ENCODE measurements at regions not wholly inside any gene's neighbourhood (a gene's known extent, or its start where the extent isn't known, plus 50 kb on each side); places are given as distances from the start of the nearest gene placed in this dataset.
A peak's percentile ranks its signal among the peaks of the same experiment; 100 is the strongest.

- Histone ChIP-seq H3K4me3 (ENCODE audit: low read length in 2 of 2) (no peak overlapping the region), H3K4me1 (ENCODE audit: control insufficient read depth in 2 of 2, insufficient read depth in 2 of 2, low read length in 2 of 2) (peaks cover 13 to 15% of the 10 kb centered on the region in 2 donors), H3K36me3 (ENCODE audit: control insufficient read depth in 2 of 2, insufficient read depth in 2 of 2, low read length in 1 of 2) (no peaks in the 10 kb centered on the region), H3K27ac (ENCODE audit: low read depth in 1 of 2, low read length in 1 of 2) (no peak overlapping the region), H3K9me3 (ENCODE audit: control insufficient read depth in 2 of 2, insufficient read depth in 1 of 2, low read length in 1 of 2) (peaks cover 0 to 3% of the 10 kb centered on the region in 2 donors), H3K27me3 (ENCODE audit: control insufficient read depth in 2 of 2, insufficient read depth in 1 of 2, low read length in 1 of 2) (no peaks in the 10 kb centered on the region)
- no peak for DNase-seq (ENCODE audit: low read depth in 6 of 9, low spot score in 9 of 9)
Measured at GRCh38 chr3:34139566-34139965, 341.1 kb downstream of the PDCD6IP start.

- no peaks in the 10 kb centered on the region for H3K36me3 ChIP-seq (ENCODE audit: control insufficient read depth in 2 of 2, insufficient read depth in 2 of 2, low read length in 1 of 2)
- no peak for DNase-seq (ENCODE audit: low read depth in 6 of 9, low spot score in 9 of 9)
- no peak overlapping the region for H3K27ac ChIP-seq (ENCODE audit: low read depth in 1 of 2, low read length in 1 of 2)
- whole genome bisulfite sequencing: 93% methylated on average over 1 of the region's 1 CpG
- no peaks in the 10 kb centered on the region for H3K27me3 ChIP-seq (ENCODE audit: control insufficient read depth in 2 of 2, insufficient read depth in 1 of 2, low read length in 1 of 2)
- peaks cover 0 to 3% of the 10 kb centered on the region in 2 donors for H3K9me3 ChIP-seq (ENCODE audit: control insufficient read depth in 2 of 2, insufficient read depth in 1 of 2, low read length in 1 of 2)
- H3K4me1 ChIP-seq (ENCODE audit: control insufficient read depth in 2 of 2, insufficient read depth in 2 of 2, low read length in 2 of 2): peaks cover 13 to 15% of the 10 kb centered on the region in 2 donors
- H3K4me3 ChIP-seq (ENCODE audit: low read length in 2 of 2): no peak overlapping the region
Measured at GRCh38 chr3:34140616-34141015, 342.2 kb downstream of the PDCD6IP start.

- Histone ChIP-seq H3K27ac (ENCODE audit: low read depth in 1 of 2, low read length in 1 of 2) (peak overlapping the region in 1 of 2 donors; percentile 66), H3K36me3 (ENCODE audit: control insufficient read depth in 2 of 2, insufficient read depth in 2 of 2, low read length in 1 of 2) (no peaks in the 10 kb centered on the region), H3K9me3 (ENCODE audit: control insufficient read depth in 2 of 2, insufficient read depth in 1 of 2, low read length in 1 of 2) (peaks cover 0 to 3% of the 10 kb centered on the region in 2 donors), H3K4me3 (ENCODE audit: low read length in 2 of 2) (no peak overlapping the region), H3K4me1 (ENCODE audit: control insufficient read depth in 2 of 2, insufficient read depth in 2 of 2, low read length in 2 of 2) (peaks cover 20 to 23% of the 10 kb centered on the region in 2 donors), H3K27me3 (ENCODE audit: control insufficient read depth in 2 of 2, insufficient read depth in 1 of 2, low read length in 1 of 2) (no peaks in the 10 kb centered on the region)
- peak in 1 of 9 donors; percentile 60 for DNase-seq (ENCODE audit: low read depth in 6 of 9, low spot score in 9 of 9)
- 37% methylated on average over 3 of the region's 3 CpGs for WGBS
Measured at GRCh38 chr3:34141841-34142337, 343.5 kb downstream of the PDCD6IP start.

GRCh38 chr3:34145796-34146195 lies 347.4 kb downstream of the PDCD6IP start:
- no peak overlapping the region for H3K4me3 ChIP-seq (ENCODE audit: low read length in 2 of 2)
- DNase-seq (ENCODE audit: low read depth in 6 of 9, low spot score in 9 of 9): no peak
- H3K36me3 ChIP-seq (ENCODE audit: control insufficient read depth in 2 of 2, insufficient read depth in 2 of 2, low read length in 1 of 2): no peaks in the 10 kb centered on the region
- no peaks in the 10 kb centered on the region for H3K9me3 ChIP-seq (ENCODE audit: control insufficient read depth in 2 of 2, insufficient read depth in 1 of 2, low read length in 1 of 2)
- 60% methylated on average over 3 of the region's 3 CpGs for WGBS
- peaks cover 24 to 36% of the 10 kb centered on the region in 2 donors for H3K4me1 ChIP-seq (ENCODE audit: control insufficient read depth in 2 of 2, insufficient read depth in 2 of 2, low read length in 2 of 2)
- H3K27me3 ChIP-seq (ENCODE audit: control insufficient read depth in 2 of 2, insufficient read depth in 1 of 2, low read length in 1 of 2): no peaks in the 10 kb centered on the region
- no peak overlapping the region for H3K27ac ChIP-seq (ENCODE audit: low read depth in 1 of 2, low read length in 1 of 2)

- Histone ChIP-seq H3K36me3 (ENCODE audit: control insufficient read depth in 2 of 2, insufficient read depth in 2 of 2, low read length in 1 of 2) (no peaks in the 10 kb centered on the region), H3K4me1 (ENCODE audit: control insufficient read depth in 2 of 2, insufficient read depth in 2 of 2, low read length in 2 of 2) (peaks cover 24 to 41% of the 10 kb centered on the region in 2 donors), H3K27ac (ENCODE audit: low read depth in 1 of 2, low read length in 1 of 2) (peak overlapping the region in 1 of 2 donors; percentile 70), H3K4me3 (ENCODE audit: low read length in 2 of 2) (no peak overlapping the region), H3K9me3 (ENCODE audit: control insufficient read depth in 2 of 2, insufficient read depth in 1 of 2, low read length in 1 of 2) (no peaks in the 10 kb centered on the region), H3K27me3 (ENCODE audit: control insufficient read depth in 2 of 2, insufficient read depth in 1 of 2, low read length in 1 of 2) (no peaks in the 10 kb centered on the region)
- peak in 1 of 9 donors; percentile 39 for DNase-seq (ENCODE audit: low read depth in 6 of 9, low spot score in 9 of 9)
Measured at GRCh38 chr3:34146596-34146995, 348.2 kb downstream of the PDCD6IP start.

- no peaks in the 10 kb centered on the region for H3K9me3 ChIP-seq (ENCODE audit: control insufficient read depth in 2 of 2, insufficient read depth in 1 of 2, low read length in 1 of 2)
- no peak overlapping the region for H3K4me3 ChIP-seq (ENCODE audit: low read length in 2 of 2)
- no peak for DNase-seq (ENCODE audit: low read depth in 6 of 9, low spot score in 9 of 9)
- no peaks in the 10 kb centered on the region for H3K36me3 ChIP-seq (ENCODE audit: control insufficient read depth in 2 of 2, insufficient read depth in 2 of 2, low read length in 1 of 2)
- H3K4me1 ChIP-seq (ENCODE audit: control insufficient read depth in 2 of 2, insufficient read depth in 2 of 2, low read length in 2 of 2): peaks cover 11 to 33% of the 10 kb centered on the region in 2 donors
- H3K27ac ChIP-seq (ENCODE audit: low read depth in 1 of 2, low read length in 1 of 2): no peak overlapping the region
- WGBS: 84% methylated on average over 3 of the region's 3 CpGs
- H3K27me3 ChIP-seq (ENCODE audit: control insufficient read depth in 2 of 2, insufficient read depth in 1 of 2, low read length in 1 of 2): no peaks in the 10 kb centered on the region
Measured at GRCh38 chr3:34150992-34151391, 352.6 kb downstream of the PDCD6IP start.

- H3K27ac ChIP-seq (ENCODE audit: low read depth in 1 of 2, low read length in 1 of 2): no peak overlapping the region
- no peak overlapping the region for H3K4me3 ChIP-seq (ENCODE audit: low read length in 2 of 2)
- H3K36me3 ChIP-seq (ENCODE audit: control insufficient read depth in 2 of 2, insufficient read depth in 2 of 2, low read length in 1 of 2): no peaks in the 10 kb centered on the region
- H3K9me3 ChIP-seq (ENCODE audit: control insufficient read depth in 2 of 2, insufficient read depth in 1 of 2, low read length in 1 of 2): no peaks in the 10 kb centered on the region
- 96% methylated on average over 5 of the region's 5 CpGs for WGBS
- H3K4me1 ChIP-seq (ENCODE audit: control insufficient read depth in 2 of 2, insufficient read depth in 2 of 2, low read length in 2 of 2): peaks cover 0 to 28% of the 10 kb centered on the region in 2 donors
- DNase-seq (ENCODE audit: low read depth in 6 of 9, low spot score in 9 of 9): no peak
- H3K27me3 ChIP-seq (ENCODE audit: control insufficient read depth in 2 of 2, insufficient read depth in 1 of 2, low read length in 1 of 2): no peaks in the 10 kb centered on the region
Measured at GRCh38 chr3:34152656-34153055, 354.2 kb downstream of the PDCD6IP start.

GRCh38 chr3:34155108-34155507 lies 356.7 kb downstream of the PDCD6IP start:
- Histone ChIP-seq H3K4me3 (ENCODE audit: low read length in 2 of 2) (no peak overlapping the region), H3K4me1 (ENCODE audit: control insufficient read depth in 2 of 2, insufficient read depth in 2 of 2, low read length in 2 of 2) (peaks cover 10 to 31% of the 10 kb centered on the region in 2 donors), H3K36me3 (ENCODE audit: control insufficient read depth in 2 of 2, insufficient read depth in 2 of 2, low read length in 1 of 2) (no peaks in the 10 kb centered on the region), H3K27me3 (ENCODE audit: control insufficient read depth in 2 of 2, insufficient read depth in 1 of 2, low read length in 1 of 2) (no peaks in the 10 kb centered on the region), H3K9me3 (ENCODE audit: control insufficient read depth in 2 of 2, insufficient read depth in 1 of 2, low read length in 1 of 2) (peaks cover 0 to 3% of the 10 kb centered on the region in 2 donors), H3K27ac (ENCODE audit: low read depth in 1 of 2, low read length in 1 of 2) (no peak overlapping the region)
- WGBS: 0% methylated on average over 1 of the region's 1 CpG
- DNase-seq (ENCODE audit: low read depth in 6 of 9, low spot score in 9 of 9): no peak

- H3K4me3 ChIP-seq (ENCODE audit: low read length in 2 of 2): no peak overlapping the region
- no peak overlapping the region for H3K27ac ChIP-seq (ENCODE audit: low read depth in 1 of 2, low read length in 1 of 2)
- peaks cover 0 to 3% of the 10 kb centered on the region in 2 donors for H3K9me3 ChIP-seq (ENCODE audit: control insufficient read depth in 2 of 2, insufficient read depth in 1 of 2, low read length in 1 of 2)
- DNase-seq (ENCODE audit: low read depth in 6 of 9, low spot score in 9 of 9): no peak
- no peaks in the 10 kb centered on the region for H3K27me3 ChIP-seq (ENCODE audit: control insufficient read depth in 2 of 2, insufficient read depth in 1 of 2, low read length in 1 of 2)
- H3K4me1 ChIP-seq (ENCODE audit: control insufficient read depth in 2 of 2, insufficient read depth in 2 of 2, low read length in 2 of 2): peaks cover 14 to 35% of the 10 kb centered on the region in 2 donors
- 89% methylated on average over 2 of the region's 2 CpGs for WGBS
- H3K36me3 ChIP-seq (ENCODE audit: control insufficient read depth in 2 of 2, insufficient read depth in 2 of 2, low read length in 1 of 2): no peaks in the 10 kb centered on the region
Measured at GRCh38 chr3:34155666-34156065, 357.2 kb downstream of the PDCD6IP start.
